ENCODE measurements at regions not wholly inside any gene's neighbourhood (a gene's known extent, or its start where the extent isn't known, plus 50 kb on each side); places are given as distances from the start of the nearest gene placed in this dataset.

GRCh38 chr14:61889914-61890351, 127.7 kb downstream of the SNAPC1 start:
- DNase-seq (ENCODE audit: low spot score), result no peak
- Histone ChIP-seq H3K27me3 (ENCODE audit: control insufficient read depth in 4 of 4, insufficient read depth in 4 of 4, low read length in 3 of 4) (no peaks in the 10 kb centered on the region), H3K36me3 (ENCODE audit: control insufficient read depth in 4 of 4, insufficient read depth in 3 of 4, low read depth in 1 of 4, low read length in 3 of 4) (no peaks in the 10 kb centered on the region), H3K4me1 (ENCODE audit: control insufficient read depth in 4 of 4, insufficient read depth in 4 of 4, low read length in 3 of 4) (no peaks in the 10 kb centered on the region), H3K9me3 (ENCODE audit: control insufficient read depth in 4 of 4, low read length in 3 of 4) (no peaks in the 10 kb centered on the region), H3K9ac (ENCODE audit: low read depth in 1 of 2, low read length in 2 of 2) (no peak overlapping the region), H3K4me3 (ENCODE audit: low read depth in 1 of 3, low read length in 3 of 3) (no peak overlapping the region), H3K27ac (ENCODE audit: low read depth in 1 of 2, low read length in 2 of 2) (no peak overlapping the region)
- WGBS, result 62% methylated on average over 4 of the region's 4 CpGs
- TF ChIP-seq REST (IDR thresholded peaks at IDR 0.05), result no peak
- no peak for TF ChIP-seq ZBTB33 (IDR thresholded peaks at IDR 0.05)
- no peak for TF ChIP-seq SP1 (IDR thresholded peaks at IDR 0.05)
- TF ChIP-seq, protein P1, sequence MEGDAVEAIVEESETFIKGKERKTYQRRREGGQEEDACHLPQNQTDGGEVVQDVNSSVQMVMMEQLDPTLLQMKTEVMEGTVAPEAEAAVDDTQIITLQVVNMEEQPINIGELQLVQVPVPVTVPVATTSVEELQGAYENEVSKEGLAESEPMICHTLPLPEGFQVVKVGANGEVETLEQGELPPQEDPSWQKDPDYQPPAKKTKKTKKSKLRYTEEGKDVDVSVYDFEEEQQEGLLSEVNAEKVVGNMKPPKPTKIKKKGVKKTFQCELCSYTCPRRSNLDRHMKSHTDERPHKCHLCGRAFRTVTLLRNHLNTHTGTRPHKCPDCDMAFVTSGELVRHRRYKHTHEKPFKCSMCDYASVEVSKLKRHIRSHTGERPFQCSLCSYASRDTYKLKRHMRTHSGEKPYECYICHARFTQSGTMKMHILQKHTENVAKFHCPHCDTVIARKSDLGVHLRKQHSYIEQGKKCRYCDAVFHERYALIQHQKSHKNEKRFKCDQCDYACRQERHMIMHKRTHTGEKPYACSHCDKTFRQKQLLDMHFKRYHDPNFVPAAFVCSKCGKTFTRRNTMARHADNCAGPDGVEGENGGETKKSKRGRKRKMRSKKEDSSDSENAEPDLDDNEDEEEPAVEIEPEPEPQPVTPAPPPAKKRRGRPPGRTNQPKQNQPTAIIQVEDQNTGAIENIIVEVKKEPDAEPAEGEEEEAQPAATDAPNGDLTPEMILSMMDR (IDR thresholded peaks at IDR 0.05; ENCODE audit: low read depth, low read length, missing input control), result no peak
- TF ChIP-seq YY1 (IDR thresholded peaks at IDR 0.05), result no peak
- TF ChIP-seq EGR1 (IDR thresholded peaks at IDR 0.05; ENCODE audit: low read depth in 2 of 2), result no peak
- TF ChIP-seq RAD21 (IDR thresholded peaks at IDR 0.05), result no peak
- no peak for TF ChIP-seq JUND (IDR thresholded peaks at IDR 0.05)
- TF ChIP-seq MAX (IDR thresholded peaks at IDR 0.05), result no peak
- no peak for TF ChIP-seq GABPA (IDR thresholded peaks at IDR 0.05 in 1 of 2, conservative IDR thresholded peaks at IDR 0.05 in 1 of 2)
- no peak for TF ChIP-seq ATF3 (IDR thresholded peaks at IDR 0.05)
- no peak for TF ChIP-seq HNF4G (IDR thresholded peaks at IDR 0.05)
- no peak for TF ChIP-seq NR2F2 (IDR thresholded peaks at IDR 0.05)
- TF ChIP-seq RXRA (IDR thresholded peaks at IDR 0.05), result no peak
- no peak for TF ChIP-seq FOXA2 (IDR thresholded peaks at IDR 0.05)

DNA sequence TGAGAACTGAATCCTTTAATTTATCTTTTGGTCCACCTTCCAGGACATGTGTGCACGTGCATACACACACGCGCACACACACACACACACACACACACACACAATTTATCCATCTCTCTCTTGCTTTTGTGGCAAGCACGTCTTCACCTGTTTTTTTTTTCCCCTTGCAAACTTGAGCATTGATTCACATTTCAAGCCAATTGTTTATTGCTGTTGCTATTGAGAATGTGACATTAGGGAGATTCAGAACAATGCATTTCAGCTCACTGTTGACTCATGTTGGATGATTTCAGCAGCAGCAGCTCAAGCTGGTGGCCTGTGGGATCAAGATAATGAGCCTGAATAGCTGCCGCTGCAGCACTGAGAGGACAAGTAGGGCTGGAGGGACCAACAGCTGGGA, 128.9 kb downstream of the SNAPC1 start:
- DNase-seq (ENCODE audit: low spot score), result no peak
- Histone ChIP-seq H3K4me3 (ENCODE audit: low read depth in 1 of 3, low read length in 3 of 3) (no peak overlapping the region), H3K4me1 (ENCODE audit: control insufficient read depth in 4 of 4, insufficient read depth in 4 of 4, low read length in 3 of 4) (no peaks in the 10 kb centered on the region), H3K36me3 (ENCODE audit: control insufficient read depth in 4 of 4, insufficient read depth in 3 of 4, low read depth in 1 of 4, low read length in 3 of 4) (no peaks in the 10 kb centered on the region), H3K27me3 (ENCODE audit: control insufficient read depth in 4 of 4, insufficient read depth in 4 of 4, low read length in 3 of 4) (no peaks in the 10 kb centered on the region), H3K27ac (ENCODE audit: low read depth in 1 of 2, low read length in 2 of 2) (no peak overlapping the region), H3K9me3 (ENCODE audit: control insufficient read depth in 4 of 4, low read length in 3 of 4) (no peaks in the 10 kb centered on the region), H3K9ac (ENCODE audit: low read depth in 1 of 2, low read length in 2 of 2) (no peak overlapping the region)
- 79% methylated on average over 5 of the region's 5 CpGs for WGBS
- no peak for TF ChIP-seq ATF3 (IDR thresholded peaks at IDR 0.05)
- no peak for TF ChIP-seq HNF4A (conservative IDR thresholded peaks at IDR 0.05)
- TF ChIP-seq RAD21 (IDR thresholded peaks at IDR 0.05), result no peak
- TF ChIP-seq, protein P1 (IDR thresholded peaks at IDR 0.05; ENCODE audit: low read depth, low read length, missing input control), result no peak
- no peak for TF ChIP-seq MAX (IDR thresholded peaks at IDR 0.05)
- TF ChIP-seq HNF4G (IDR thresholded peaks at IDR 0.05), result no peak
- TF ChIP-seq FOXA2 (IDR thresholded peaks at IDR 0.05), result no peak
- TF ChIP-seq FOXA1 (IDR thresholded peaks at IDR 0.05), result no peak
- TF ChIP-seq GABPA (IDR thresholded peaks at IDR 0.05 in 1 of 2, conservative IDR thresholded peaks at IDR 0.05 in 1 of 2), result no peak
- no peak for TF ChIP-seq JUND (IDR thresholded peaks at IDR 0.05)
- no peak for TF ChIP-seq REST (IDR thresholded peaks at IDR 0.05)
- TF ChIP-seq NR2F2 (IDR thresholded peaks at IDR 0.05), result no peak
